ENCODE measurements at regions not wholly inside any gene's neighbourhood (a gene's known extent, or its start where the extent isn't known, plus 50 kb on each side); places are given as distances from the start of the nearest gene placed in this dataset.

DNA sequence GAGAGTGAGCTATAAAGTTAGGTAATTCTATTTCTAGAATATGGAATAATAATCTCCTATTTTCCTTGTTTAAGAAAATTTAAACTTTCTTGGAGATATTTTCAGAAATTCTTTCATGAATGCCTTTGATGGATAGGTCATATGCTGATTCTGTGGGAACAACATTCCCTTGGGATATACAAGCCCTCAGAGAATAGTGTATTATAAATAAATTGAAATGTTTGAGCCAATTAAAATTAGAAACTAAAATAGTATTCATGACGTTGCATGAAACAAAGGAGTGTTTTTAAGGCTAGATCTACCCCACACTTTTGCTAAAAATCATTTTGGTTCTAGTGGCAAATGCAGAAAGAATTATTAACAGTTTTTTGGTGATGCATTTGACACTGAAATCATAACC lies 269.3 kb upstream of the ANO3 start:
- no peak for DNase-seq

DNA sequence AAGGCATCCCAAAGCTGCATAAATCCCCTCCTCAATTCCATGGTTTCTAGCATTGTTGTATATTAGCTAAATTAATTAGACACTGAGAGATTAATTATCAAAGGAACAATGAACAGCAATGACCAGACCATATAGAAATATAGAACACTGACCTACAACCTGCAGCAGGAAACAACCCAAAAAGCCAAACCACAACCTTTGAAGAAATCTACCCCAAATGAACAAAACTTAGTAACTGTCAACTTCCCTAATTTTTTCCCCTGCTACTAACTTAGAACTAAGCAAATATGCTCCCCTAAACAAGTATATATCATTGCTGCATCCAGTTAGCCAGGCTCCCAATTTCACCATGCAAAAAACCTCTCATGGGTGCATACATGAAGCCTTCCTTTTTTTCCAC lies 268.0 kb upstream of the ANO3 start:
- no peak for DNase-seq

DNA sequence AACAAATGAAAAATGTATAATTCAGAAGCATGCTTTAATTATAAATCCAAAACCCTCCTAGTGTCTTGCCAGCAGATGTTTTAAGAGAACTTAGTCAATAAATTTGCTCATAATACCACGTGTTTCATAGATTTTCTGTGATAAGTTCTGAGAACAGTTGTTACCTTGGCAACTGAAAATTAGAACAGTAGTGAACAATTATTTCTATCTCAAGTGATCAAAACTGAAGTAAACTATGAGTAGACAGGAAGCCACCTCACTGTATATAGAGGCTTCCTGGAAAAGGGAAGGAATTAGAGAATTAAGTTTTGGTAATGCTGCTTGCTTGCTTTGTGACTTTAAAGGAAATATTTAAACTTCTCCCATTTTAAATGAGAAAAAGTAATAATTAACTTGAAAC lies 266.0 kb upstream of the ANO3 start:
- DNase-seq: no peak

DNA sequence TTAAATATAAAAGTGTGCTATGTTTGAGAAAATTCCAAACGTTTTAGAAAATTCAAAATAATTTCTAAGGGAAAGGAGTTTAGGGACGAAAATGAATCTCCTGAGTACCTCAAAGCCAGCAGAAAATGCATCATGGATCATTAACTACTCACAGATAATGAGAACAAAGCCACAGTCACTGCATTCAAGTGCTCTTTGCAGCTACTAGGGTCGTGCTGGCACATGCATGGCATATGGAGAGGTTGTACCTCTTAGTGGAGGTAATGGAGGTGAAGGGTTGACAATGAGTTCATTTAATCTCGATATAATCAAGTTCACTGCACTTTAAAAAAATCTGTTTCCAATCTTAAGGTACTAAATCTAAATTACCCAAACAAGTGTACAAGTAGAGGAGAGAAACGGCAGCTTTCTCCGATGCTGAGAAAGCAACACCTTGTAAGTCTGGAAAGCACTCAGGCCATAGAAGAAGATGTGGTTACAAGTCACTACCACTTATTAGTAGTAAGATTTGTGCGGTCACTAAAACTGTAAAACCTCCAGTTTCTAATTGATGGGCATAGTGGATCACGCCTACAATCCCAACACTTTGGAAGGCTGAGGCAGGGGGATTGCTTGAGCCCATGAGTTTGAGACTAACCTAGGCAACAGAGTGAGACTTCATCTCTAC lies 261.1 kb upstream of the ANO3 start:
- DNase-seq: peak; percentile 84

DNA sequence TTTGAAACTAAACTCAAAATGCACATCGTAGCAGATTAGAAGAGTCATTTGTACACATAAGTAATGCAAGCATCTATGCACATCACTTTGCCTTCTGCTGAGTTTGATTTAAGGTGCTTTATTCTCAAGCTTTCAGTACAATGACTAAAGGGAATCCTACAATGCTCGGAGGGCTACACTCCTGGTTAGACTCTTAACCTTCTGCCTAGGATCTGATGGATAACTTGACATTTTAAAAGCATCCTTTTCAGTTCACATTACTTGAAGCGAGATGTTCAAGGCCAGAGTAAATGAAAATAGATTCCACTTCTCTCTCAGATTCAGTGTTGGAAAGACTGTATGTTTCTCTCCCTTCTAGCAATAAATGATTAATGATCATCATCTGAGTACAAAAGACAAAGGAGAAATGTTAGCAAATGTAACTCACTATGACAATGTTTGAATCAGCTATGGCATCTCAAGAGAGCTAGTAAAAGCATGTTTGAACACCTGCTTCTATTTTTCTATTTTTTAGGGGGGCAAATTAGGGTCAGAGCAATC lies 259.2 kb upstream of the ANO3 start:
- DNase-seq: no peak

DNA sequence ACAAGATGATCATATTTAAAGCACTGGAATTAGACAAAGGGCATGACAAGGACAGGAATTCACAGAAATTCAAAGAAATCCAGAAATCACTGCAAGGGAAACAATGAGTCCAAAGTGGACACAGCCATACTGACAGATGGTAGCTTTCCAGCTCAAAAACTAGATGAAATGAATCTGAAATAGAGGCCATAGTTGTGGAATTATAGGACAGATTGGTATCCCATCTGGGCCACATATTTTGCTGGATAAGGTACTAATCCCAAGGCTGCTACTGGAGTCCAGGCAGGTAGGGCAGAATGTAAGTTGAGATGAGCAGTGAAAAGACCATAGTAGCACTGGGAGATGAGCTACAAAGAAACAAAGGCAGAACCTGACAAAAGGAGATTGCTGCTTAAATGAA lies 258.3 kb upstream of the ANO3 start:
- peak; percentile 51 for DNase-seq

DNA sequence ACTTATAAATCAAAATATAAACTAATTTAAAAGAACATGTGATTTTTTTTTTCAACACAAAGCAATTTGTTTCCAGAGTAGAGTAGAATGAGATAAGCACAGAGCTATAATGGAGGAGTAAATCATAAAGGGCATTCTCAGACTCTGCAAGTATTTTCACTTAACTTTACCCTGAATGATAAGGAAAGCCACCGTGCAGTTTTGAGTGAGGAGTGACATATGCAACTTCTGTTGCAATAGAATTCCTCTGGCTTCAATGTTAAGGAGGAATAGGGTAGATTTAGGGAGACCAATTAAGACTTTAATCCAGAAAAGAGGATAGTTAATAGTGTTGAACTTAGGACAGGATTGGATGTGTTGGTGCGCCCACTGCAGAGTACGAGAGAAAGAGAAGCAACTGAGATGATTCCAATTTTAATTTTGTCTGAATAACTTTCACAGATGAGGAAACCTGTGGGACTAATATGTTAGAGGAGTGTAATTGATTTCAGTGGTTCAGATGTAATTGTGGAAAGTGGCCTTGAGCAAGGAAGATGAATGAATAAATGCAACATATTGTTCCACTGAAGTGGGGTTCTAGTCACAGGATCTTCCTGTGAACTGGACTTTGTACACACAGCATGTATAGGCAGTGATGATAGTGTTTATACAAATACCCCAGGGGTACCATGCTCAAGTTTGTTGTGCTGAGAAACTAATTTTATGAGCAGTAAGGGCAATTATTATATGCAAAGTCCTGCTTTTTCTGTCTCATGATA lies 255.5 kb upstream of the ANO3 start:
- DNase-seq: no peak

DNA sequence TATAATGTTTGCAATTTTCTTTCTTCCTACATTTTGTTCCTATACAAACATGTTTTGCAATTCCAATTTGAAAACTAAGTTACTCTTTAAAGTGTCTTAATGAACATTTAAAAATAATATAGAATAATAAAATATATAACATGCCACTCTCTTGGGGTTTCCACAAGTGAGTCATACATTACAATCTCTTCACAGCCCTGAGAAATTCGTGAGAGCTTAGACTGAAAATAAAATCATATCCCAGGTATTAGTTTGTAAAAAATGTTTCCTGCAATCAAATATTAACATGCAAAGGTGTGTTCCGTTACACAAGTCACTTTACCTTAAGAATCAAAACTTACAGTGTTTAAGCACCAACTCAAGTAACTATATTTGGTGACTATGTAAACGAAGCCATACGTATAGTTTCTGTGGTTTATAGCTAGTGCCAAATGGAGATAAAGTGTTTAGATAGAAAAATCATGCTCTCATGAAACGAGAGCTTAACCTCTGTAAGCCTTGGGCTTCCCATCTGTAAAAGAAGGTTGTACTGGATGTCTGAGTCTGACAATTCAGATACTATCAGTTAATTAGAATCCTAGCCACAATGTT lies 253.6 kb upstream of the ANO3 start:
- no peak for DNase-seq

DNA sequence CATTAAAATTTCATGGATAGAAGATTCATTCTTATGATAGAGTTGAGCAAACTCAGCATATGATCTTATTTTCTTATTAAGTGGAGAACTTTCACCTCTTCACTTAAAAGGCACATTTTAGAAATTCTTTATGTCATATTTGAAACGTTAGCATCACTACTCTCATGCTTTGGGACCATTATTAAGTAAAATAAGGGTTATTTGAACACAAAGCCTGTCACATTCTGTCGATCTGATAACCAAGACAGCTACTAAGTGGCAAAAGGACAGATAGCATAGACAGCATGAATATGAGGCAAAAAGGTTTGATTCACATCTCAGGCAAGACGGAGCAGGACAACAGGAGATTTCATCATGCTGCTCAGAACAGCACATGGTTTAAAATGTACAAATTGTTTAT lies 247.6 kb upstream of the ANO3 start:
- DNase-seq: no peak

DNA sequence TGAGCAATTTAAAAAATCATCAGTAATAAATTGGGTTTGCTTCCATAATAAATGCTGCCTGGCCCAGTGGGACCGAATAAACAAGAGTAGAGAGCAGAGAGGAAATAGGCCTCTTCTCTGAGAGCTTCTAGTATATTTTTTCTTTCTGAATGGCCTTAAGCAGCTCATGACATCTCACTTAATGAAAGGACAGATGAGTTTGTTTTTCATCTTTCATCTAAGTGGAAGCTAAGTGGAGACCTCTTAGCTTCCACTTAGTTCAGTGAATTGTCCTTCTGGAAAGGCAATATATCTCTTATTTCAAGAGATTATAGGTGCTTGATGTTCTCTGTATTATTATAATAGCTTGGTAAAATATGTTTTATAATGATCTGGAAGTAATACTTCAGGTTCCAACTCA lies 245.9 kb upstream of the ANO3 start:
- no peak for DNase-seq

DNA sequence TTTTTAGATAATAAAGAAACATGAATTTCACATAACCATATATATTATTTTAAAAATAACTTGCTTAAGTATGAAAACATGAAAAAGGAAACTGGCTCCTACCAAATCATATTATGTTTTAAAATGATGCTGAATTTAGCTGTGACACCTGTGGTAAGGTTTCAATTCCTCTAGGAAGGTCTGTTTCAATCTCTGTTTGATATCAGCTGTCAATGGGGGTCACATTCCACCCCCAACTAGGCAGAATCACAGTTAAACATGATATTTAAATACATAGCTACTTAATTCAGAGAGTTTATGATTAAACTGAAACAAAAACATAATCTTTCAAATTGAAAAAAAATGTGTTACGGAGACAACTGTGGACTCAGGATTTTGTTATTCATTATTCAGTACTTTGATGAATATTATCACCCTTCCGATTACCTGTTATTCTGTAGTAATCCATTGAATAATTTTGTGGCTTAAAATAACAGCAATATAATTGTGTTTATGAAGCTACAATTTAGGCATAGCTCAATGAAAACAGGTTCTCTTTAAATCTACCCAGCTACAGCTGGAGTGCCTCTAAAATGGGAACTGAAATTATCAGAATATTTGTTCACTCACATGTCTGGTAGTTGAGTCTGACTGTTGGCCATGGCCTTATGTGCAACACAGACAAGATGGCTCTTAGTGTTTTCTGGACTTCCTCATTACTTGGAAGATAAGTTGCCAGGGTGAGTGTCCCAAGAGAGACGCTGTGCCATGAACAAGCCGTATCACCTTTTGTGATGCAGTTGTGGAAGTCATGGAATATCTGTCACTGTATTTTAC lies 244.6 kb upstream of the ANO3 start:
- no peak for DNase-seq

DNA sequence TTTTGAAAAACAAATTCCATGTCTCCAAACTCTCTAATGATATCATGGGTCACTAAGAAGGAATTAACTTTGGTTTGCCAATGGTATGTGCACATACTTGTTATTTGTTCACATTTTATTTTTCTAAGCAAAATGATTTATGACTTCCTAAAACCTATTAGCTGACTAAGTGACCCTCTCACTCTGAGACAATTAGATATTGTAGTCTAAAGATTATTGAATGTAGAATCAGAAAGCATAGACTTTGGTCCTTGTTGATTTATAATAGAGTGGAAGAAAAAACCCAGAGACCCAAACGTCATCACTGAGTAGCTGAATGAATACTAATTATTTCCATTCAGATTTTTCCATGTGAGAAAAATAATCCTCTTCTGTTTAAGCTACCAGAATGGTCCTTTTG lies 243.5 kb upstream of the ANO3 start:
- DNase-seq: no peak

DNA sequence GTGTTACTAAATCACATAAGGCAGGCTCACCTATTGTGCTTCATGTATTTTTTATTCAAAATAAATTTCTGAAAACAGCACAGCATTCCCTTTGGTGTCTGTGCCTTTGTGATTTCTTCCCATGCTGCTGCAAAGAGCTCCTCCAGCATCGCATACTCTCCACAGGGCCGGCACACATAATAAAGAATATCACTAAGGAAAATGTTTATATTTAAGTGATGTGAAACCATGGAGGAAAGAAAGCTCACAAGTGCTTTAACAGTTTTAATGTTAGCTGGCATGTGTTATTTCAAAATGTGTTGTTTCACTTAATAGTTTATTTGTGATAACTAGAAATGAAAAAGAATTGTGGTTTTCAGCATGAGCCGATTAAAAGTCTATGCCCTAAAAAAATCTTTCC lies 241.3 kb upstream of the ANO3 start:
- no peak for DNase-seq

DNA sequence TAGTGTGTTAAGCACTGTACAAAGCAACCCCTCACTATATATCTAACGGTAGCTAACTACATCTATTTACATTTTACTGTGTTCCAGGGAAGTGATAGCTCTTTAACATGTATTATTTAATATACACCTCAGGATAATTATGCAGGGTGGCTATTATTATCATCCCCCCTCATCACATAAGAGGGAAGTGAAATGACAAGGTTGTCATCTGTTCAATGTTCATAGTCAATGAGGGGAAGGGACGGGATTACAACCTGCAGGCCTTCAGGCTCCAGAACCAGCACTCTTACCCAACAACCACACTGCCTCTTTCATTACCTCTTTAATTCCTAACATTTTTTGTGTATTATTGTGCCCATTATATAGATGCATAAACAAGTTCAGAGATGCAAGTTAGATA lies 238.7 kb upstream of the ANO3 start:
- no peak for DNase-seq

DNA sequence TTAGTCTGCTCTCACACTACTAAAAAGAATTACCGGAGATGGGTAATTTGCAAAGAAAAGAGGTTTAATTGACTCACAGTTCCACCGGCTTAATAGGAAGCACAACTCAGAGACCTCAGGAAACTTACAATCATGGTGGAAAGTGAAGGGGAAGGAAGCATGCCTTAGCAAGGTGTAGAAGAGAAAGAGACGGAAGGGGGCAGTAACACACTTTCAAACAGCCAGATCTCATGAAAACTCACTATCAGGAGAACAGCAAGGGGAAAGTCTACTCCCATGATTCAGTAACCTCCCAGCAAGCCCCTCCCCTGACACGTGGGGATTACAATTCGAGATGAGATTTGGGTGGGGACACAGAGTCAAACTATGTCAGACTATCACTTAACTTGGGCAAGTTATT lies 236.6 kb upstream of the ANO3 start:
- no peak for DNase-seq

DNA sequence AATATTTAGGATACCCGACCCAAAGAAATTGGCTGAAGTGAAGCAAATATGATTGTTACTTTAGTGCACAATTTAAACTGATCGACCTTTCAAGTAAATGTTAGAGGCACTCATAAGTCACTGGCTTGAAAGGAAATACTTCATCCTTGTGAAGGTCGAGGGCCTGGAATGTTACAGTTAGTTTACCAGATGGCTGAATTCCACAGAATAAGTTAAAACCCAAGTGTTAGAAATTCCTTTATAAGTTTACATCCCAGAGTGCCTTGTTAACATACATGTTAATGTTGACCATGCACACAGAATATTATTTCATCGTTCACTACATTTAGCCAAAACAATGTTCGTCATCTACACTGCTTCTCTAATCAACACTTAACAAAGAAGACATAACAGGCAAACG lies 235.5 kb upstream of the ANO3 start:
- DNase-seq: no peak

DNA sequence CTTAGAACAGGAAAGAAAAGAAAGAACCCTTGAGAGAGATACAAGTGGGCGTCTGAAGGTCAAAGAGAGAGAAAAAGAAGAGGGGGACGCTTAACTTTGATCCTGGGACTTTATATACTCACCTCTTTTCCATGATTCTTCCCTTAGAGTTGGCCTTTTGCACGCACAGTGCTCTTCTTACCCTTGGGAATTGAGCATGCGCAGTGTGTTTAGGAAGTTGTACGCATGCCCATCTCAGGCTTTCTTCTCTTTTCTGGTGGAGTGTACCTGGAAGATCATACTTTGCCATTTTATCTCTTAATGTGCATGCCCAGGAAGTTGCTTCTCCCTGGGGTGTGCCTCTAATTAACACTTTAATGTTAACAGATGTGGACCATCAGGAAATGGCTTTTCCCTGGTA lies 229.6 kb upstream of the ANO3 start:
- no peak for DNase-seq

DNA sequence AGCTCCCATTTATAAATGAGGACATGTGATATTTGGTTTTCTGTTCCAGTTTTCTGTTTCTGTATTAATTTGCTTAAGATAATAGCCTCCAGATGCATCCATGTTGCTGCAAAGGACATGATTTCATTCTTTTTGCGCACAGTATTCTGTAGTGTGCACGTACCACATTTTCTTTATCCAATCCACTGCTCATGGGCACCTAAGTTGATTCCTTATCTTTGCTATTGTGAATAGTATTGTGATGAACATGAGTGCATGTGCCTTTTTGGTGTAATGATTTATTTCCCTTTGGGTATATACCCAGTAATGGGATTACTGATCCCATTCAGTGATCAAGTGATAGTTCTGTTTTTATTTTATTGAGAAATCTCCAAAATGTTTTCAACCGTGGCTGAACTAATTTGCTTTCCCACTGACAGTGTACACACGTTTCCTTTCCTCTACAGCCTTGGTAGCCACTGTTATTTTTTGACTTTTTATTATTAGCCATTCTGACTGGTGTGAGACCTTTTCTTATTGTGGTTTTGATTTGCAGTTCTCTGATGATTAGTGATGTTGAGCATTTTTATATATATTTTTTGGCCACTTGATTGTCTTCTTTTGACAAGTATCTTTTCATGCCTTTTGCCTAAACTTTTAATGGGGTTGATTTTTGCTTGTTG lies 226.0 kb upstream of the ANO3 start:
- DNase-seq: no peak

DNA sequence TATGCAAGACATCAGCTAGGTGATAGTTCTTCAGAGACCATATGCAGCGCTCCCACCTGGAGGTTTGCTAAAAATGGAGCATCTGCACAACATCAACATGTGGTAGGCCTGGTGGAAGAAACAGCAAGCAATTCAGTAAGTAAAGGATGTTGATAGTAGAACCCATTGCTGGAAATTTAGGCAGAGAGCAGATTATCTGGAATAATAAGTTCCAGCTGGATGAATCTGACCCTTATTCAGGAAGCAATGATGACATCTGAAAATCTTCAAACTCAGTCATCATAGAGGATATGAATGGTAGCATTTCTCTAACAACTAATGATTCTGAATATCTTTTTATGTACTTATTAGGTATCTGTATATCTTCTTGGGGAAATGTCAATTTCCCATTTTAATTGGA lies 225.2 kb upstream of the ANO3 start:
- no peak for DNase-seq

DNA sequence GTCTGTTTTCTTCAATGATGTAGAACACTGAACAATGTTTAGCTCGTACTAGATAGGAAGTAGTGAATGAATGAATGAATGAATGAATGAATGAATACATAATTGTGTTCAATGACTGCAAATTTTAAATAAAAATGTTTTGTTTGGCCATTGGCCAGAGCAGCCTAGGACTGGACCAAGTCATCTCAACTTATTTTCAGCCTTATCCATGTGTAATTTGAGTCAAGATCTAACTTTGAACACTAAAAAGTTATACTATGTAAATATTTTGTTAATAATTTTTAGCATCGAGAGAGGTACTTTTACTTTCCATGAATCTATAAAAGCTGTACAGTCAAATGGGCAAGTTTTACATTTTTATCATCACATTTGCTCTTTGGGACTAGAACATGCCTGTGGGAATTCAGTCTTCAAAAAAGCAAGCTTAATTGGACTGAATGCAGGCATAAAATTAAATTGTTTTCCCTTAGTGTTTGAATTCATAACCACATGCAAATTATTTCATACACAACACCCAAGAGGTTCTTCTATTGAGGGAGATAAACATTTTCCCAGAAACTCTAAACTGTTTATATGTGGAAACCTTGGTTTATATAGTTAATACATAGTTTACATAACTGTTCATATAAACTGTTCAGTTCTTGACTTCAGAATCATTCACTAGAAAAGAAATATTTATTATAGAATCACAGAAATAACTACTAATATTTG lies 222.1 kb upstream of the ANO3 start:
- no peak for DNase-seq

DNA sequence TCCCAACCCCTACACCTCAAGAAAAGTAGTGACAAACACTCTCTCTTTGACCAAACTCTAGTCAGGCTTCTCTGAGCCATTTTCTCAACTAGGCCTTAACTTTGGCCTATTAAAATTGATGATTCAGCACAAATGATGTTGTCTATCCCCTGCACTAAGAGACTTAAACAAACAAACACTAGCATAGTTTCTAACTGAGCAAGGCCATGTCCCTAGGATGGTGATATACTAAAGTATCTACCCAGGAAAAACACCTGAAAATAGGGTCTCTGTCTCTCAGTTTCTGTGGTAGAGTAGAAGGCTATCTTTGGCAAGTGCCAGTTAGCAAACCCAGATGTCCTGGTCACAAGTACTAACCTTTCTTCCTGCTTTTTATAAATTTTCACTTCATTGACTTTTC lies 219.7 kb upstream of the ANO3 start:
- DNase-seq: no peak

DNA sequence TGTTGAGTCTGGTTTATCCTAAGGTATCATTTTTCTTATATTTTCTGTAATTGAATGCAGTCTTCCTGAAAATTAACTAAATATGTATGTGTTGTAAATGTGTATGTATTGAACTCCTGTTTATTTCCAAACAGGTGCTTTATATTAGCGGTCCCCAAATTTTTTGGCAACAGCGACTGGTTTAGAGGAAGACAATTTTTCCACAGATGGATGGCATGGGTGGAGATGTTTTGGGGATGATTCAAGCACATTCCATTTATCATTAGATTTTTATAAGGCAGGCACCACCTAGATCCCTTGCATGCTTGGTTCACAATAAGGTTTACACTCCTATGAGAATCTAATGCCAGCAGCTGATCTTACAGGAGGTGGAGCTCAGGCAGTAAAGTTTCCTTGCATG lies 210.5 kb upstream of the ANO3 start:
- DNase-seq: no peak

All from NCI-H2171 treated with DMSO at 0.1 percent for 48 hours (cell line).